ENCODE measurements at regions not wholly inside any gene's neighbourhood (a gene's known extent, or its start where the extent isn't known, plus 50 kb on each side); places are given as distances from the start of the nearest gene placed in this dataset.

- no peak for TF ChIP-seq CTCF (conservative IDR thresholded peaks at IDR 0.05; ENCODE audit: low read depth, low read length)
- no peak for TF ChIP-seq CHD1 (IDR thresholded peaks at IDR 0.05; ENCODE audit: low read depth, low read length)
- TF ChIP-seq CEBPB (IDR thresholded peaks at IDR 0.05; ENCODE audit: low read depth, low read length): no peak
- no peak for TF ChIP-seq USF2 (IDR thresholded peaks at IDR 0.05; ENCODE audit: low read depth, low read length)
These were observed 427.5 kb upstream of the MIS18BP1 start for GRCh38 chr14:45680531-45680930.
